ENCODE measurements at regions not wholly inside any gene's neighbourhood (a gene's known extent, or its start where the extent isn't known, plus 50 kb on each side); places are given as distances from the start of the nearest gene placed in this dataset.

- no peak for DNase-seq
- Histone ChIP-seq H3K36me3 (no peaks in the 10 kb centered on the region), H3K4me1 (peaks cover 15 to 28% of the 10 kb centered on the region in 2 donors), H3K27me3 (no peaks in the 10 kb centered on the region), H3K27ac (no peak overlapping the region), H3K4me3 (no peak overlapping the region), H3K9me3 (no peaks in the 10 kb centered on the region)
- no peak for TF ChIP-seq POLR2A (IDR thresholded peaks at IDR 0.05)
- no peak for TF ChIP-seq CTCF (IDR thresholded peaks at IDR 0.05 in 4 of 5, conservative IDR thresholded peaks at IDR 0.05 in 1 of 5)
- in situ Hi-C loops (cut with MboI; ENCODE audit: low sequenced_read_pairs in 4 of 4) (loop anchor here in 1 of 4 donors (10.0 kb wide), 1 partner anchor 67 kb away; no protein-coding TSS in a partner anchor), intact Hi-C loops (cut with DNase I; ENCODE audit: low total_unique reads) (loop anchor here (10.0 kb wide), 1 partner anchor 127 kb away; no protein-coding TSS in a partner anchor)
- ATAC-seq, result no peak
These were observed 84.3 kb upstream of the ARHGAP29 start for GRCh38 chr1:94321662-94322061.

- TF ChIP-seq CTCF (IDR thresholded peaks at IDR 0.05 in 4 of 5, conservative IDR thresholded peaks at IDR 0.05 in 1 of 5) (no peak), POLR2A (IDR thresholded peaks at IDR 0.05) (no peak)
- no peak for DNase-seq
- Histone ChIP-seq H3K4me1 (peaks cover 0 to 7% of the 10 kb centered on the region in 2 donors), H3K4me3 (no peak overlapping the region), H3K27me3 (no peaks in the 10 kb centered on the region), H3K27ac (peak overlapping the region in 3 of 4 donors; percentile 61 to 67 (median 65)), H3K9me3 (no peaks in the 10 kb centered on the region), H3K36me3 (no peaks in the 10 kb centered on the region)
- in situ Hi-C loops (cut with MboI; ENCODE audit: low sequenced_read_pairs in 4 of 4) (loop anchor here in 1 of 4 donors (10.0 kb wide), 1 partner anchor 65 kb away; no protein-coding TSS in a partner anchor), intact Hi-C loops (cut with DNase I; ENCODE audit: low total_unique reads) (loop anchor here (10.0 kb wide), 1 partner anchor 125 kb away; no protein-coding TSS in a partner anchor)
- ATAC-seq, result peak in 1 of 2 donors; percentile 30
These were observed 82.1 kb upstream of the ARHGAP29 start for GRCh38 chr1:94319319-94320102.

- peaks cover 0 to 5% of the 10 kb centered on the region in 2 donors for H3K4me1 ChIP-seq
- no peaks in the 10 kb centered on the region for H3K27me3 ChIP-seq
- TF ChIP-seq CTCF (IDR thresholded peaks at IDR 0.05 in 4 of 5, conservative IDR thresholded peaks at IDR 0.05 in 1 of 5) (no peak), POLR2A (IDR thresholded peaks at IDR 0.05) (no peak)
- DNase-seq (no peak), ATAC-seq (no peak)
- no peak overlapping the region for H3K4me3 ChIP-seq
- in situ Hi-C loops (cut with MboI; ENCODE audit: low sequenced_read_pairs in 4 of 4), result no loop called here
- H3K36me3 ChIP-seq, result no peaks in the 10 kb centered on the region
- intact Hi-C loops (cut with DNase I; ENCODE audit: low total_unique reads), result no loop called here
- H3K9me3 ChIP-seq, result no peaks in the 10 kb centered on the region
- H3K27ac ChIP-seq, result no peak overlapping the region
These were observed 81.2 kb upstream of the ARHGAP29 start for GRCh38 chr1:94318505-94319030.

- no peaks in the 10 kb centered on the region for H3K27me3 ChIP-seq
- no peaks in the 10 kb centered on the region for H3K36me3 ChIP-seq
- no peak for TF ChIP-seq POLR2A (IDR thresholded peaks at IDR 0.05)
- no peak for TF ChIP-seq CTCF (IDR thresholded peaks at IDR 0.05 in 4 of 5, conservative IDR thresholded peaks at IDR 0.05 in 1 of 5)
- intact Hi-C loops (cut with DNase I; ENCODE audit: low total_unique reads) (no loop called here), in situ Hi-C loops (cut with MboI; ENCODE audit: low sequenced_read_pairs in 4 of 4) (no loop called here)
- no peaks in the 10 kb centered on the region for H3K9me3 ChIP-seq
- H3K4me3 ChIP-seq, result no peak overlapping the region
- no peak for DNase-seq
- no peak for ATAC-seq
- peaks cover 0 to 5% of the 10 kb centered on the region in 2 donors for H3K4me1 ChIP-seq
- no peak overlapping the region for H3K27ac ChIP-seq
These were observed 80.4 kb upstream of the ARHGAP29 start for GRCh38 chr1:94317790-94318188.

Measured in gastrocnemius medialis (tissue), 4 donors.